ENCODE measurements at regions not wholly inside any gene's neighbourhood (a gene's known extent, or its start where the extent isn't known, plus 50 kb on each side); places are given as distances from the start of the nearest gene placed in this dataset.

DNA sequence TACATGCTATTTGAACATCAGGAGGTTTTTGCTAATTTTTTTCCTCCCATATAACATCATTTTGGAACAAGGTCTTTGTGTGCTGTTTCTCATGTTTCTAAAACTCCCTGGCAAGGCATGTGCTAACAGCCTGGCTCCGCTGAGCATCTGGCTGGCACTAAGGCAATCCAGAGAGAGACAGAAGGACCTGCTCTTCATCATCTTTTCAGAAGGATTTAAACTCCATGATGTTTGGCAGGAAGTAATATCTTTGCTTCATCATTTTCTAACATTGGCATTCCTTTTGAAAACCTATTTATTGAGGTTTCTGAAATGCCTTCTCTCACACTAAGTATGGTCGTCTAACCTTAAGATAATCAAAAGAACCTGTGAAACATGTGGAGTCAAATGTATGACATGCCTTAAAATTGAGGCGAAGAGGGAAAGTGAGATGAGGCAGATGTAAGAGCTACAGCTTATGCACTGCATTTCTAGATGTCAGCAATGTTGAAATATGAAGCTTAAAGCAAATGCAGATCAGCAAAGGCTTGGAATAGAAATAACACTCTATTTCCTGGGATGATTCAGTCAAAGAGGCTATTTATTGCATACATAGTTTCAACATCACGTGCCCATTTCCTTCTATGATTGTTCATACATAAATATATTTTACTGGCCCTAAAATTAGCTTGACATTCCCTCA, 592.0 kb downstream of the ZNF385D start:
- intact Hi-C loops (cut with DNase I) = no loop called here
- DNase-seq (no peak), ATAC-seq (no peak)

DNA sequence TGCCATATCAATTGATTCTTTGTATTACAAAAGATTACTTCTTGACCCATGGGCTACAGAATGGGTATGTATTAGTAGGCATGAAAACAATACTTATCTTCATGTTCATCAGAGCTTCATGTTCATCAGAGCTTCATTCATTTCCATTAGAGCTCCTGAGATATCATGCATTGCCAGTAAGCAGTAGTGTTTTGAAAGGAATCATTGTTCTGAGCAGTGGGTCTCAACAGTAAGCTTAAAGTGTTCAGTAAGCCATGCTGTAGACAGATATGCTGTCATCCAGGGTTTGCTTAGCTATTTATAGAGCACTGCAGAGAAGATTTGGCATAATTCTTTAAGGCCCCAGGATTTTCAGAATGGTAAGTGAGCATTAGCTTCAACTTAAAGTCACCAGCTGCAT, 596.1 kb downstream of the ZNF385D start:
- DNase-seq (no peak), ATAC-seq (no peak)
- intact Hi-C loops (cut with DNase I) = no loop called here

DNA sequence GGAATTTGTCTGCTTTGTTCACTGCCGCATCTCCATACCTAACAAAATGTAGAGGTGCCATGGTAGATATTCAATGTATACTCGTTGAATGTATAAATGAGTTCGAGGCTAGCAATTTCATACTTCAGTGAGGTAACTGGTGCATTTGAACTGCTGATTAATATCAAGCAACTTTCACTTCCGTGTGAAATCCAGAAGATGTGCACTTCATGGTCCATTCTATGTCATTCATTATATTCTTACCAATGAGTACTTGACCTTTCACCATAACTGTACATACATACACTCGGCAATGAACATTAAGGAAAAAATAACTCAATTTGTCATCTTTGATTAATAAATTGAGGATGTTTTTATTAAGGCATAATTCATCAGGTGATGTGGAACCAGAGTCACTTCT, 598.5 kb downstream of the ZNF385D start:
- ATAC-seq = no peak
- intact Hi-C loops (cut with DNase I) = no loop called here
- no peak for DNase-seq

DNA sequence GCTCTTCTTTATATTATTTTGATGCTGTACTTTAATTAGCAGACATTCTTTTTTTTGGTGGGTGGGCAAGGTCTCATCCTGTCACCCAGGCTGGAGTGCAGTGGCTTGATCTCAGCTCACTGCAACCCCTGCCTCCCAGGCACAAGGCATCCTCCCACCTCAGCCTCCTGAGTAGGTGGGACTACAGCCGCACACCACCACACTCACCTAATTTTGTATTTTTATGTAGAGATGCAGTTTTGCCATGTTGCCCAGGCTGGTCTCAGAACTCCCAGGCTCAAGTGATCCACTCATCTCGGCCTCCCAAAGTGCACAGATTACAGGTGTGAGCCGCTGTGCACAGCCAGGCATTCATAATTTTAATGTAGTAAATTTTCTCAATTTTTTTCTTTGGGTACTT, 608.1 kb downstream of the ZNF385D start:
- intact Hi-C loops (cut with DNase I) = no loop called here
- ATAC-seq = no peak
- DNase-seq = no peak

DNA sequence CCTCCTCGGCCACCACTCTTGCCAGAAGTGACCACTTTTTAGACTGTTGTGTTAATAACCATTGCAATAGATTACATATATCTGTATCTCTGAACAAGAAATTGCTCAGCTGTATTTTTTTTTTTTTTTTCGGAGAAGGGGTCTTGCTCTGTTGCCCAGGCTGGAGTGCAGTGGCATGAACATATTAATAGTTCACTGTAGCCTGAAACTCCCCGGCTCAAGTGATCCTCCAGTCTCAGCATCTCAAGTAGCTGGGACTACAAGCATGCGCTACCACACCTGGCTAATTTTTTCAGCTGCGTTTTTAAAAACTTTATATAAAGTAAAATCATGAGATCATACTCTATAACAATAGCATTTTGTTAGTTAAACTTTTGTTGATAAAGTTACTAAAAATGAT, 609.0 kb downstream of the ZNF385D start:
- DNase-seq = no peak
- no peak for ATAC-seq
- intact Hi-C loops (cut with DNase I) = no loop called here

DNA sequence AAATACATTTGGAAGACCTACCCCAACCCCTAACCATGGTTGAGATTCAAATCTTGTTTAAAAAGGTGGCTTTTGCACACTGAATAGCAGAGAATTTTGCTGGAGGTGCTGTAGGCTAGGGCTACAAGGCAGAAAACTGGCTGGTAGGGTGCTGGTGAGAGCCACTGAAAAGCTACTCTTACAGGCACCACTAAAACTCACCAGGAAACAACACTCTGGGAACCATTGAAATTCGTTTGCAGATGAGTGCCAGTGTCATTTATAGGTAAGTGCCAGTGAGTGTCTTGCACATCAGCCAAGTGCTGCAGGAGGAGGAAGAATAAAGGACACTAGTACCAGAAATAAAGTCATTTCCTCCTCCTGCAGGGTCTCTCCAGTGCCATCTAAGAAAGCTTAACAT, 610.2 kb downstream of the ZNF385D start:
- no peak for ATAC-seq
- intact Hi-C loops (cut with DNase I) = no loop called here
- no peak for DNase-seq

DNA sequence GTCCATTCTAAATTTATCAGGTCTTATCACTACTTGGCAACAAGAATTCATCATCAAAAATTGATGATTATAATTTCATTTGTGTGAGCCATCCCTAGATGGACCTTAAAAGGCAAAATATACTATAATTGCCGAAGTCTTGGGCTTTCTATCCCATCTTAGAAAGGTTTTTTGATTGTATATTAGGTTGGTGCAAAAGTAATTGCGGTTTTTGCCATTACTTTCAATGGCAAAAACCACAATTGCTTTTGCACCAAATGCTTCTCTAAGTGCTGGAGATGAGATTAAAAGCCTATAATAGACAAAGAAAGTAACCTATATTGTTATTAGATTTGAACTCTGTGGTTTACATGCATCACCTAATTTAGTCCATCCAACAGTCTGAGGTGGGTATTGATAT, 612.9 kb downstream of the ZNF385D start:
- intact Hi-C loops (cut with DNase I) = no loop called here
- no peak for DNase-seq
- ATAC-seq = no peak

DNA sequence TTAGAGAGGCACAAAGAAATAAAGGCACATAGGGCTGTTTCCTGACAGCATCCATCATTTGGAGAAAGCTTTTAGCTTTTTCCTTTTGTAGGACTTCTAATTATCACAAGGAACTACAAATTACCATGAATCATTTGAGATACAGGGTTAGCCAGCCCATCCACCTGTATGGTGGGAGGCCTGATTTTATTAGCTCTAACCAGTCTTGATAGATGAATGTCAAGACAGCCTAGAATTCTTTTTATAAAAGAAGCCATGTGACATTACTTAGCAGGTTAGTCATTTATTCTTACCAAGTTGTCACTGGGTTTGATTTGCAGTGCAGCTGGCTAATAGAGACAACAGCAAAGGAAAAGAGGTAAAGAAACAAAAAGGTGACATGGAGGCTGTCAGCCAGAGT, 618.1 kb downstream of the ZNF385D start:
- DNase-seq = no peak
- intact Hi-C loops (cut with DNase I) = no loop called here
- no peak for ATAC-seq

DNA sequence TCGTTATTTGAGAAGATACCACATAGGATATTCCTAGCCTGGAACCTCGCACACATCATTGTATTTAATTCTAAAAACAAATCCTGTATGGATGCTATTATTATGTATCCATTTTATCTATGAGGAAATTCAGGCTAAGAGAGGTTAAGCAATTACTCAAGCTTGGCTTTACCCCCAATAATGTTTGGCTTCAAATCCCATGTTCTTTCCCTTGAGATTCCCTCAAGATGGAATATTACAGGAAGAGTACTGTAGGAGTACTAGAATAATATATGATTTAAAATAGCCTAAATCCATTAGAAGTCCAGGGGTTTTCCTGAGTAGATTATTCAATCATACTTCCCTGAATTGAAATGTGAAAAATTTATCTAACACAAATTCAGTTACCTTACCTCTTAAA, 630.2 kb downstream of the ZNF385D start:
- DNase-seq = no peak
- intact Hi-C loops (cut with DNase I) = no loop called here
- ATAC-seq = no peak

DNA sequence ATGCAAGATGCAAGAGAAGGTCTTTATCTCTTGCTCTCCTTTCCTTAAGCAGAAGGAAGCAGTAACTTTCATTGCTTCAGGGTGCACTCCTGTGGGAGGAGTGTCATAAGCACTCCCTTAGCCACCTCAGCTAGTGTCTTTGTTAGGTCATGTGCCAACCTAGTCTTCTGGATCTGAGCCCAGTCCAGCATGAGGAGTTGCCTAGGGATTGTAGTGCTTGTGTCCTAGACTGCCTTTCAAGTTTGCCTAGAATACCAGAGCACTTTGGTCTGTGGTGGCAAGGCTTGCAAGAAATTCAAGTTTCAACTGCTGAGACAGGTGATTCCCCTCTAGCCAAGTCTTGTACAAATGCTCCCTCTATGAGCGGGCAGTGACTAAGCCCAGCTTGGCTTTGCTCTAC, 633.6 kb downstream of the ZNF385D start:
- DNase-seq (no peak), ATAC-seq (no peak)
- intact Hi-C loops (cut with DNase I) = no loop called here

DNA sequence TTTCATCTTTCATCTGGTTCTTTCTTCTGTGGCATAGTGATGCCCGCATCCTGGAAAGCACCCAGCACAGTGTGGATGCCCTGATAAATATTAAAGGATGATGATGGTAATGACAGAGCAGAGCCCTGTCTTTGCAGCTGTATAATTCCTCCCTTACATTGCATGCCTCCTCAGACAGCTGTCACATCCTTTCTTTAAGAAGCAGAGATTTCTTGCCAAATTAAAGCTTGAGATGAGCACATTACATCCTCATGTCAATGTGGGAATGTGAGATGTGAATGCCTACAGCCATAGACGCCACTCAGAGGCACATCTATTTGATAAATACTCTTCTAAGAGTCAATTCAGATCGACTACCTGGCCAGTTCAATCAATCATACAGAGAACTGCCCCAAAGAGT, 642.0 kb downstream of the ZNF385D start:
- intact Hi-C loops (cut with DNase I) = no loop called here
- no peak for ATAC-seq
- DNase-seq = no peak

DNA sequence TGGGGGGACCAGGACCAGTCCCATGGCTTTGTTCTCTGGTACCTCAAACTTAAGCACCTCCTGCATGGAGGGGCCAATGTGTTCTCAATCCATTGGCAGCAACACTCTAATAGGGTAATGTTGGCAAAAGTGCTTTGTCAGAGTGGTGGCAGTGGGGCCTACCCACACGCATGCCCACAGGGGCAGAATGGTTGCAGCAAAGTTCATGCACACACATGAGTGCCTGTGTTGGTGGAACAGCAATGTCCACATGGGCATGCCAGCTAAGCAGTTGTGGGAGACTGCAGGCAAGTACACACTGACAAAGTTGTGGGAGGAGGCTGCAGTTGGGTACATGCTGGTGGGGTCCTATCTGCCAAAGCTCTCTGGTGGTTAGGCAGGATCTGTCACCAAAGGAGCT, 645.2 kb downstream of the ZNF385D start:
- intact Hi-C loops (cut with DNase I) = no loop called here
- DNase-seq (no peak), ATAC-seq (no peak)

DNA sequence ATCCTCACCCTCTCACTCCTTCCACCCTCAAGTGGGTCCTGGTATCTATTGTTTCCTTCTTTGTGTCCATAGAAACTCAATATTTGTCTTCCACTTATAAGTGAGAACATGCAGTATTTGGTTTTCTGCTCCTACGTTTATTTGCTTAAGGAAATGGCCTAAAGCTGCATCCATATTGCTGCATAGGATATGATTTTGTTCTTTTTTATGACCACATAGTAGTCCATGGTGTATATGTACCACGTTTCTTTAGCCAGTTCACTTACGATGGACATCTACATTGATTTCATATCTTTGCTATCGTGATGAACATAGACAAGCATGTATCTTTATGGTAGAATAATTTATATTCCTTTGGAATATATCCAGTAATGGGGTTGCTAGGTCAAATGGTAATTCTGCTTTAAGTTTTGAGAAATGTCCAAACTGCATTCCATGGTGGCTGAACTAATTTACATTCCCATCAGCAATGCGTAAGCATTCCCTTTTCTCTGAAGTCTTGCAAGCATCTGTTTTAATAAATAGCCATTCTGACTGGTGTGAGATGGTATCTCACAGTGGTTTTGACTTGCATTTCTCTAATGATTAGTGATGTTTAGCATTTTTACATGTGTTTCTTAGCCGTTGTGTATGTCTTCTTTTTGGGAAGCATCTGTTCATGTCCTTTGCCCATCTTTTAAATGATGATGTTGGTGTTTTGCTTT, 650.2 kb downstream of the ZNF385D start:
- ATAC-seq = no peak

DNA sequence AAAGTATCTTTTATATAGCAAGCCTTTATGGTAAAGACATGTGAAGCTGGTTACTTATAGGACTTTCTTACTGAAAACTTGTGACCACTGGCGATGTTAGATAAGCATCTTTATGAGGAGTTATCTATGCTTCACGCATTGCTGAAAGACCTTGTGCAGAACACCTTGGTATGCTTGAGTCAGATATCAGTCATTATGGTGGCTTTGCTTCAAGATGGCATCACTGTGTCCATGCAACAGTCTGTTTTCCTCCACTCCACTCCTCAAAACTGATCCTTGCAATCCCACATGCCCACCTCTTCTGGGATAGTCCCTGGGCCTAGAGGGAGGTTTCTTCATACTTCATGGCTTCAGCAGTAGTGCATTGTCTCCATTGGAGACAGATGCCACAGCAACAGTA, 656.3 kb downstream of the ZNF385D start:
- DNase-seq (no peak), ATAC-seq (no peak)
- intact Hi-C loops (cut with DNase I) = no loop called here

More for the DNA sequence above, 650.2 kb downstream of the ZNF385D start:
- intact Hi-C loops (cut with DNase I) = no loop called here
- DNase-seq = no peak

DNA sequence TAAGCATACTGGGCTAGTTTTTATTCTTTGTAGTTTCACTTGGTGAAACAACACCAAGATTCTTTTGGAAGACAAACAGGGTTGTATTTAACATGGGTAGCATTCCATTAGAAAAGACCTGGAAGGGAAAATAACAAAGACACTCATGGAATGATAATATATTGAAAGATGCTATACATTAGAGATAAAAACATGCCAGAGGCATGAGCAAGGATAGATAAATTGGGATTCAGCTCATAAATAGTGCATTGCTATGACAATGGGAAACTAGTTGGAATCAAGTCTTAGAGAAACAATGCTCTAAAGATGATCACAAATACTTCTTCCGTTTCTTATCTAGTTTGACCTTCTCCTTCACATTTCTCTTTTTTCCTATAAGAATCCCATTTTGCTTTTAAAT, 677.4 kb downstream of the ZNF385D start:
- intact Hi-C loops (cut with DNase I) = no loop called here
- DNase-seq = no peak
- ATAC-seq = no peak

DNA sequence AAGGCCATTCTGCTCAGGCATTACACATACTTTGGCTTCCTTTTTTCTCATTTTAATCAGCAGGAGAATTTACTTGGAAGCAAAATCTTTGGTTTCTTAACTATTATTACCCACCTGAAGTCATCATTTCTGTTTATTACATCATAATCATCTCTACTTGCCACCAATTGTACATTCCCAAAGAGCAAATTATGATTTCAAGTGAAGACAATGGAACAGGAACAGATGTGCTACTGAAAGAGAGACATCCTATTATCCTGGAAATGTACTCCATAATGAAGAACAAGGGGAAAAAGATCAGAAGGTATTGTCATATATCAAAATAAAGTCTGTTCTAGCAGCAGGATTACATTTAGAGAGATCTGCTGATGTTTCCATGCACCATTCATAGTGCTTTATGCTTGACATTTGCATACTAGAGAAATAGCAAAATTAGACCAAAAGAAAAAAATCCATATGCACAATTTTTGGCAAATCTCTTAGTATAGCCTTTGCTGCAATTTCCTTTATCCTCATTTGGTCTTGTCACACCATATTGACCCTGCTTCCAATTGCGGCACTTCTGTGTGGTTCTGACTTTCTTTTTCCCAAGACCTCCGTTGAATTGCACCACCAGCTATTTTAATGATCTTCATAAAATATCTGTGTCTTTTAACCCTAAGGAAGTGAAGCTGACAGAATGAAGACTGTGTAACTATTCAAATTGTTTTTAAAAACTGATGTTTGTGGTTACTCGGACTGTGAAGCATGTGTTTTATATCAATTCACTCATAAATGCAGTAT, 683.8 kb downstream of the ZNF385D start:
- no peak for ATAC-seq
- intact Hi-C loops (cut with DNase I) = no loop called here
- no peak for DNase-seq

DNA sequence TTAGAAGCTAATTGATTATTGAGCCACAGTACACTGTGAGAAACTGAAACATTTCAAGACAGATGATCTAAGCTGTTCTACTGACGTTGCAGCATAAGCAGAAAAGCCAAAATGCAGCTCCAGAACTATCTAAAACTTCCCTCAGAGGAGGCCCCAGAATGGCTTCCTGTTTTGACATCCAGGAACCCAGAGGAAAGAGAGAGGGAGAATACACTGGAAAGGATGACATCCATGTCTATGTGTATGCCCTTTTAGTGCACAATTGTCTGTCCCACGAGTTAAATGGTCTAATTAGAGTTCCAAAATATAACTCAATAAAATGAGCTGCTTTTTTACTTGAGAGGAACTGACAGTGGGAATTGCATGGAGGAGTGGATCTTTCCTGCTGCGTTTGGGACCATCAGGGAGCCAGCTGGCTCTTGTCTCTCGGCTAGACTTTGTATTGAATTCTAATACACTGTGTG, 688.1 kb downstream of the ZNF385D start:
- intact Hi-C loops (cut with DNase I) = no loop called here
- no peak for DNase-seq
- ATAC-seq = no peak

DNA sequence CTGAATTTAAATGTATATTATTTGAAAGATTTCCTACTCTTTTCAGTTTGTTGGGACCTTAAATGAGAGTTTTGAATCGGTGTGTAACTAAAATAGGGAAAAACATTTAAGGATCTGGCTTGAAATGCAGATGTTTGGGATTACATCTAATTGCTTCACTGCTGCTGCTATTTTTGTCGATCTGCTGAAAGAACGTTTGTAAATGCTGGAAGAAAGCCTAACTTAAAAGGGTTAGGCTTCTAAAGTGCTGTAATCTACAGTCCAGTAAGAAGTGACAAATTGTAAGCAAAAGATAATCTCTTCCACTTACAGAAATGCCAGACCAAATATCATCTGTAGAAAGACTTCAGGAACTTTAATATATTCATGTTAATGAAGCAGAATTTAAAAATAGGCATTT, 691.6 kb downstream of the ZNF385D start:
- DNase-seq (no peak), ATAC-seq (peak in 1 of 2 donors; percentile 47)

DNA sequence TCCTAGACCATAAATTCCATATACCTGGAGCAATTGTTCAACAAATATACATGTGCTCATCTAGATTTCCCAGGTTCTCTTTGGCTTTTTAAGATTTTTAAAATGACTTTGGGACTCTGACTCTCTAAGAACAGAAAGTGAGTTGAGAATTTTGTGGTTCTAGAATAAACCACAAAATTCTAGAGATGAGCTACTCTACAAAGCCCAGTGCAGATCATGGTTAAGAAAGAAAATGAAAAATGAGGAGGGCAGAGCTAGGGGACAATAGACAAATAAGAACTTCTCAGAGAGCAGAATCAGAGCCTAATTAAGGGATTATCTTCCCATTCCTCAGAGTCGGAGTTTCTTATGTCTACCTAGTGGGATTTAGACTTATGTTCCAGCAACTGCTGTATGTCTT, 694.7 kb downstream of the ZNF385D start:
- no peak for ATAC-seq
- DNase-seq = no peak
- intact Hi-C loops (cut with DNase I) = no loop called here

More for the DNA sequence above, 691.6 kb downstream of the ZNF385D start:
- intact Hi-C loops (cut with DNase I) = no loop called here

DNA sequence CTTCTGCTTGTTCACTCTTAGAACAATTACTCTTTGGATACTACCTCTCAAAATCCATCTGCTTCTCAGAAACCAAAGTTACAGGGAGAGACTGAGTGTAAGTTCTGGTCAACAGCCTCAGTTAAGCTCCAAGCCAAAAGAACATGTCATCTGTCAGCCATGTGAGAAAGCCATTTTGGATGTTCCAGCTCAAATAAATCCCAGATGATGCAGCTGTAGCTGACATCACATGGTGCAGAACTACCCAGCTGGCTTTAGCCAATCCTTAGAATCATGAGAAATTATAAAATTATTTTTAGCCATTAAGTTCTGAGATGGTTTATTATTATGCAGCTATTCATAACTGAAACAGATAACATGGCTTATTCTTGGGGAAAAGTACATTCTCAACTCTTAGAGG, 696.0 kb downstream of the ZNF385D start:
- DNase-seq = no peak
- peak in 1 of 2 donors; percentile 56 for ATAC-seq
- intact Hi-C loops (cut with DNase I) = no loop called here
